IMR-90 (cell line): ENCODE measurements at regions not wholly inside any gene's neighbourhood (a gene's known extent, or its start where the extent isn't known, plus 50 kb on each side); places are given as distances from the start of the nearest gene placed in this dataset.
"Not testable (repeated sequence)": the region's sequence is repeated elsewhere in the genome, so short reads cannot be mapped to it uniquely, and the experiment has no call there.

Experiments
- BHLHE40 ChIP-seq: fragments of 150-350 bp; IDR thresholded peaks from 2 replicates; pipeline ENCODE4 v1.6.1; 2016; ENCODE audit warnings: mild to moderate bottlenecking, low read depth, low read length
- CEBPB ChIP-seq: IDR thresholded peaks from 2 replicates; pipeline ENCODE4 v1.6.1; 2012; ENCODE audit warnings: low read depth, low read length, improper control_type of control experiment
- CHD1 ChIP-seq: IDR thresholded peaks from 2 replicates; pipeline ENCODE4 v1.6.1; 2012; ENCODE audit warnings: low read depth, low read length, improper control_type of control experiment
- CTCF ChIP-seq: conservative IDR thresholded peaks from 2 replicates; pipeline ENCODE4 v1.5.1; 2012; ENCODE audit warnings: mild to moderate bottlenecking, low read depth, low read length, improper control_type of control experiment
- MAZ ChIP-seq: IDR thresholded peaks from 2 replicates; pipeline ENCODE4 v1.6.1; 2012; ENCODE audit warnings: low read depth, mild to moderate bottlenecking, low read length, improper control_type of control experiment, moderate library complexity, borderline replicate concordance
- MXI1 ChIP-seq: IDR thresholded peaks from 2 replicates; pipeline ENCODE4 v1.6.1; 2012; ENCODE audit warnings: low read depth, mild to moderate bottlenecking, low read length, moderate library complexity, borderline replicate concordance
- POLR2A ChIP-seq: IDR thresholded peaks from 2 replicates; pipeline ENCODE4 v1.6.1; 2012; ENCODE audit warnings: mild to moderate bottlenecking, low read depth, low read length
- RAD21 ChIP-seq: IDR thresholded peaks from 2 replicates; pipeline ENCODE4 v1.6.1; 2012; ENCODE audit warnings: low read length, improper control_type of control experiment
- RFX5 ChIP-seq: IDR thresholded peaks from 2 replicates; pipeline ENCODE4 v1.8.0; 2012; ENCODE audit warnings: low read depth, mild to moderate bottlenecking, low read length, moderate library complexity
- SMC3 ChIP-seq: fragments of 150-350 bp; IDR thresholded peaks from 2 replicates; pipeline ENCODE4 v1.6.1; 2016; ENCODE audit warnings: low read depth, mild to moderate bottlenecking, antibody characterized with exemption, low read length, moderate library complexity
- USF2 ChIP-seq: fragments of 150-350 bp; IDR thresholded peaks from 2 replicates; pipeline ENCODE4 v1.6.1; 2017; ENCODE audit warnings: mild to moderate bottlenecking, antibody characterized with exemption, low read length, low read depth

- not testable (repeated sequence) for TF ChIP-seq CTCF, RAD21, POLR2A, SMC3, MXI1, USF2, MAZ, CHD1, RFX5, BHLHE40, CEBPB
Measured at GRCh38 chr6:121636217-121636616, 200.8 kb downstream of the GJA1 start.
